MM.1S (cell line): ENCODE measurements at regions not wholly inside any gene's neighbourhood (a gene's known extent, or its start where the extent isn't known, plus 50 kb on each side); places are given as distances from the start of the nearest gene placed in this dataset.

Source experiments
- CTCF ChIP-seq: fragments of 300-600 bp; sonication (generic); IDR thresholded peaks from 2 replicates; pipeline ENCODE4 v1.5.1; 2016; ENCODE audit warnings: antibody characterized with exemption, low read length, mixed read lengths
- EZH2phosphoT487 ChIP-seq: fragments of 300-600 bp; sonication (generic); IDR thresholded peaks from 2 replicates; pipeline ENCODE4 v1.6.1; 2018; ENCODE audit warnings: antibody characterized with exemption, low read length

GRCh38 chr15:79673416-79674123 lies 223.2 kb downstream of the MTHFS start:
- TF ChIP-seq CTCF (no peak), EZH2phosphoT487 (no peak)
